HTR-8/SVneo (cell line): ENCODE measurements at regions not wholly inside any gene's neighbourhood (a gene's known extent, or its start where the extent isn't known, plus 50 kb on each side); places are given as distances from the start of the nearest gene placed in this dataset.
"Not testable (repeated sequence)": the region's sequence is repeated elsewhere in the genome, so short reads cannot be mapped to it uniquely, and the experiment has no call there.

Experiments
- DNase-seq: peaks from one replicate; pipeline ENCODE4 v3.0.0; 2011; ENCODE audit warnings: low spot score, mixed read lengths; ENCODE audit not compliant: insufficient read length
- FAIRE-seq: peaks from 2 replicates; lab custom pipeline; 2011; peaks lifted over from hg19 to GRCh38; lab: Jason Lieb, UNC

DNA sequence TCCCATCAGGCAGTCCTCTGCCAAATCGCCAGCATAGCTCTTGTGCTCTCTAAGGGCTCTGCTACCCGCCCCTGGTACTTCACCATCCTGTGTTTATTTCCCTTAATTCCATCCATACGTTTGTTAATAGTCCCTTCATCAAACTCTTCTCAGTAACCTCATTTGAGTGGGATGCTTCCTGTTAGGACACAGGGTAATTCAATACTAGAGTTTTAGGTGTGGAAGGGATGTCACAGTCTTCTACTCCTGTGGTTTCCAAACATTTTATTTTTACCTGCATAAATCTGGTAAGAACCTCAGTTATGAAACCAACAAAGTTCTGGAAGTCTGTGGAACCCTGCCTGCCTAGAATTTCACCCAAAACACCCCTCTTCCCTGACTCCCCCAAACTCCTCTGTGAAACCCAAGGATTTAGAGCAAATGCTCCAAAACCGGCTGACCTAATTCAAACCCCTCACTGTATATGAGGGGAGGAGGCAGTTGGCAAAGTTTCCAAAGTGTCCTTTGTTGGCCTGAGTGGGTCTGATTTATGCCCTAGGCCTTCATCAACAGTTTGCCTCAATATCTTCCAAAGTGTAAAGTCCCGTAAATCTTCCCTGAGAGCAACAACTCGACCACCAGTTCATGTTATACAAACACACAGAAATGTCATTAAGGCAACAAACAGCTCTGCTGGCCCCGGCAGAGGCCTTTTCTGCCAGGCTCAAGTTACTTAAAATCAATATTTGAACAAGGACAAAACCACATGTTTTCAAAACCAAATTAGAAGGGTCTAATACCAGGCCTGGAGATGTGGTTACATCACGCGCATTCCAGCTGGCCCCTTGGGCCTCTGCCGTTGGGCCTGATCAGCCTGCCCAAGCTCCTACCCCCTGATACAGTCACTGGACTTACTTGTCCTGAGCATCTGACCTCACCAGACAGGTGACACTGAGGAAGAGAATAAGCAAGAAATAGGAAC is 82.4 kb upstream of the FGGY start:
- DNase-seq, result no peak
- no peak for FAIRE-seq

DNA sequence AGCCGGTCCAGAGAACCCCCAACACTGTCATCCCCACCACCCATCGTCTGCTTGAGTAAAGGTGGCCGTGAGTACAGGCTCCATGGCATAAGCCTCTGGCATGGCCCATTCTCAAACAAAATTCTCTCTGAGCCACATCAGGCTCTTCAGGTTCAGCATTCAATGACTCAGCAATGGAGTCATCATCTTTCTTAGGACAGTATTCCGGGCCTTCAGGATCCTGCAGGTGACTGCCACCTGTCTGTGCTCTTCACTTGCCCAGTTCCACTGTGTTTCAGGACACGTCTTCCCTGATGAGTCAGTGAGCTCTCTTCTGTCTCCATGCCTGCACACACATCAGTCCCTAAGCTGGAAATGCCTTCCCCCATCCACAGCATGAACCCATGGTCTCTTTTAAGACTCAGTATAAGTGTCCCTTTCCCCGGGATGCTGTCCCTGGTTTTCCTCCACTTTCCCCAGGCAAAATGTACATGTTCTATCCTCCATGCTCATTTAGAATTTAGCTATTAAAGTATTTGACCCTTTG is 81.1 kb upstream of the FGGY start:
- no peak for FAIRE-seq
- no peak for DNase-seq

DNA sequence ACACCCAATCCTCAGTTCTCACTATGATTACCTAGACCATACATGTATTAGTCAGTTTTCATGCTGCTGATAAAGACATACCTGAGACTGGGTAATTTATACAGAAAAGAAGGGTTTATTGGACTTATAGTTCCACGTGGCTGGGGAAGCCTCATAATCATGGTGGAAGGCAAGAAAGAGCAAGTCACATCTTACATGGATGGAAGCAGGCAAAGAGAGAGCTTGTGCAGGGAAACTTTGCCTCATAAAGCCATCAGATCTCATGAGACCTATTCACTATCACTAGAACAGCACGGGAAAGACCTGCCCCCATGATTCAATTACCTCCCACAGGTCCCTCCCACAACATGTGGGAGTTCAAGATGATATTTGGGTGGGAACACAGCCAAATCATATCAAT is 79.5 kb upstream of the FGGY start:
- DNase-seq, FAIRE-seq: not testable (repeated sequence)

DNA sequence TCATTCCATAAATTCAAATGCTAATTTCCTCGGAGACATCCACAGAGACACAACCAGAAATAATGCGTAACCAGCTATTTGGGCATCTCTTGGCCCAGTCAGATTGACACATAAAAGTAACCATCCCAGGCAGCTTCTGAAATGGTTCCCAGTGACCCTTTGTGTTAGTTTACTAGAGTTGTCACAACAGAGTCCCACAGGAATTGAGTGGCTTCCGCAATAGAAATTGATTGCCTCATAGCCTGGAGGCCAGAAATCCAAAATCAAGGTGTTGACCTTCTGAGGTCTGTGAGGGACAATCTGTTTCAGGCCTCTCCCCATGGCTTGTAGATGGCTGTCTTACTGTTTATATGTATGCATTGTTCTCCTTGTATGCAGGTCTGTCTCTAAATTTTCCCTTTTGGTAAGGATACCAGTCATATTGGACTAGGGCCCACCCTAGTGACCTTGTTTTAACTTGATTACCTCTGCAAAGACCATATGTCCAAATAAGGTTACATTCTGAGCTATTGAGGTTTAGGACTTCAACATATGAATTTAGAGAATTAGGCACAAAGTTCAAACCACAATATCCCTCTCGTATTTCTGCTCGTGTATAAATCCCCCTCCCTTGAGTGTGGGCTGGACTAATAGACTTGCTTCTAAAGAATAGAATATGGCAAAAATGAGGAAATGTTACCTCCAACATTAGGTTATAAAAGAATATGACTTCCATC is 78.2 kb upstream of the FGGY start:
- no peak for FAIRE-seq
- DNase-seq, result no peak

DNA sequence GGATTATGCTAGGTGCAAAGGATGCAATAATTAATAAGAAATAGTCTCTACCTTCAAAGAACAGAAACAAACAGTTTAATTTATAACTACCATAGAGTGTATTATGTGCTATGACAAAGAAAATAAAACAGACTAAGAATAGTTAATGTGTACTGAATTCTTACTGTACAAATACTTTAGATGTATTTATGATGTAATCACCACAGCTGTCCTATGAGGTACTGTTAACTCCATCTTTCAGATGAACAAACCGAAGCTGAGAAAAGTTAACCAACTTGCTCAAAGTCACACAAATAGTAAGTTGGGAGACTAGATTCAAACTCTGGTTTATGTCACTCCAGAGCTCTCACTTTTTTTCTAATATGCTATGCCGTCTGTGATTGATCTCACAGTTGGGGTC is 77.0 kb upstream of the FGGY start:
- no peak for DNase-seq
- no peak for FAIRE-seq

DNA sequence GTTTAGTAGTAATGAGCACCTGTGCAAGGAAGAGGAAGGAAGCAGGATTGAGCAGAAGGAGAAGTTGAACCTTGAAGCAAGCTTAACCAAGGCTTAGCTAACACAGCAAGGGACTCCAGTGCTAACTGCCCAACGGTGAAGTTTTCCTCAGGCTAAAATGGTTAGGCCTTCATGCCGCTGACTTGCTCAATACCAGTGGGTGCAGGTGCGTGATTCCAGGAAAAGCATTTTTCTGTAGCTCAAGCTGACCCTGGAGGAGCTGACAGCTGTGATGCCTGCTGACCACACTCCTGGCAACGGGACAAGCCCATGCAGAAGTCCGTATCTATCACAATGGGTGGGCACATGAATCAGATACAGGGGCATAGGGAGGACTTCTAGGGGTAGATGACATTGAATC is 76.5 kb upstream of the FGGY start:
- no peak for DNase-seq
- no peak for FAIRE-seq

DNA sequence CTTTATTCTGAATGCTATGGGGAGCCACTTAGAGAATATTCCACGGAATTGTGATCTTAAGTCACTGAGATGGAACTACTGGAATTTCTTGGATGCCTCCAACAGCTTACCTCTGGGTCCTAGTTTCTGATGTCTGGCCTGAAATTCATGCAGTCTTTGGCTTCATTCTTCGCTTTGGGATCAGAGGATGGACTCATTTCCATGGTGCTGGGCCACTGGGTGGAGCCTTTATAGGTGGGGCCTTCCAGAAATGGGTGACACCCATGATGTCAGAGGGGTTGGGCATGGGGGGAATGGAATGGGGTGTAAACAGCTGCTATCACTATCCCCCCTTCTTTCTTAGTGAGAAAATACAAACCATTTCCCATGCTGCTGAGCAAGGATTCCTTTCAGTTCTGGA is 73.7 kb upstream of the FGGY start:
- DNase-seq, result no peak
- FAIRE-seq, result no peak

DNA sequence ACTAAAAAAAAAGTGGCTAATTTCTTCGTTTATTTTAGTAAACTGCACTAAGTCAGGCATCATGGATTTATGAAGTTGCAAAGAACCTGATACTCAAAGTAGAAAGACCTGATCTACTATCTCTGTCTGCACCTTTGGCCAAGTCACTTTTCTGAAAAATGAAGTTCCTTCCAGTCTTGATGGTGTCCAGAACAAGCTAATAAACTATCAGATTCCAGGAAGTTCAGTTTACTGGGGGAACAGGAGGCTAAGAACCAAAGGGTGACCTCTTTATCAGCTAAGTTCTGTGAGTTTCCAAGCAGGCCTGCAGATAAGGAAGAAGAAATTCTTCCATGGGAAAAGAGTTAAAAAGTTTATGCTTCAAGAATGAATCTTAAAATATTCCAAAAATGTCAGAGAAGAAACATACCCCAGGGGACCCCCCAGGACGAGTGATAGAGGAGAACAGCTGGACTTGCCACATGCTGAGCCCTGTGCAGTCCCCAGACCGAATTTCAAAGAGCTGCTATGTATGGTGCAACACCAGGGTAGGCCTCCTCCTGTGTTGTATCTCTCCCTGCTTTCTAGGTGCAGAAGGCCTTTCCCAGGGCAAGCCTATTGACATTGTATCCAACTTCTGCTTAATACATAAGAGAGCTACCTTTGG is 72.8 kb upstream of the FGGY start:
- no peak for DNase-seq
- FAIRE-seq, result no peak

DNA sequence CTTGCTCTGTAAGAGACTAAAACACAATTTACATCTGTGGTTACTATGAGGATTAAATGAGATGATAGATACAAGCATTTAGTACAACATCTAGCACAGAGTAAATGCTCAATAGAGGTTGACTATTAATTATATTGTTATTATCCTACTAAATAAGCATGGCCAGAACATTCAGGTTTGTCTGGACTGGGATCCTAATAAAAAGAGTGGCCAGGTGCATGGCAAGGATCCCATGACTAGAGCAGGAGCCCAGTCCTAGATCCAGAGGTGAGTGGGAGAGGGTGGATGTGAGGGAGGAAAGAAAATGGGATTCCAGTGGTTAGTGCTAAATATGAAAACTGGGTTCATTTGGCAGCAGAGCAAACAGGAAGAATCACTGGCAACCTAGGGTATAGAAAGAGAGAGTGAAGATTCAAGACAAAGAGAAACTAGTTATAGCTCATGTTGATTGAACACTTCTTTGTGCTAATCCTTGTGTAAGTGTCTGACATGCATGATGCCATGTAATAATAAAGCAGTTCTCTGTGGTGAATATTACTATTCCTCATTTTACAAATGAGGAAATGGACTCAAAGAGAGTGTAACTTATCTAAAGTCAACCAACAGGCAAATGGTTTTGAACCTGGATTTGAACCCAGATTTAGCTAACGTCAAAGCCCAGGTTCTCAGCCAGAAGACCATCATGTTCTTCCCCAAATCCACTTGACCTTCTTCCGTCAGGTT is 71.1 kb upstream of the FGGY start:
- no peak for FAIRE-seq
- no peak for DNase-seq

DNA sequence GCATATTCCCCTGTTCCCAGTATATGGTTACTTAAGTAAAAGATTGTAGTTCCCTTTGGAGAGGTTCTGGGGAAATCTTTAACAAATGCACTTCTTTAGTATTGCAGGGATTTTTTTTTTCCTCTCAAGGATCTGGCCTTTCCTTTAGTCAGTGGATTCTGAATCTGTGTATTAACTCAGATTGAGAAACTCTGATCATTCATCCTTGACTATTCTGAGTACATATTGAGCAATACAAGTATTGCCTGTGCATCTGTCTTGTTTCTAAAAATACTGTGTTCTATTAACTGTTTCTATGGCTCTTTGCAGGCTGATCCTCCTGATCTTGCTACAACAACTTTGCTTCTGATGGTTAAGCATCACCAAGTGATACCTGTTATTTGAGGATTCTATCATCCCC is 67.8 kb upstream of the FGGY start:
- no peak for DNase-seq
- no peak for FAIRE-seq

DNA sequence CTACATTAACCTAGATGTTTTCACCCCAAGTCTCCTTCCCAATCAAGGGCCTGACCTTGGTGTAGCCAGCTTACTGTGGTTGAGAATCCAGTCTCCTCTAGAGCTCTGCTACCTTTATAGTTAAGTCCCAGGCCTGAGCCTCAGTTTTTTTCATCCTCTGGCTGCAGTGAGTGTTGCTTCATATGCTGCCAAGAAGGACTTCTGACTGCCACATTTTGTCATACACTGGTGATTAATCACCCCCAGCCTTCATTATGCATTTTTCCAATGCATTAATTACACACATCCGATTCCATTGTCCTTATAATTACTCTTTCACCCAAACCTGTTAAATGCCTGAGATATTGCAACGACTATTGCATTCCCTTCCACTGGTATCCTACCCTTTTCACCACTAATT is 66.3 kb upstream of the FGGY start:
- FAIRE-seq (no peak), DNase-seq (no peak)

DNA sequence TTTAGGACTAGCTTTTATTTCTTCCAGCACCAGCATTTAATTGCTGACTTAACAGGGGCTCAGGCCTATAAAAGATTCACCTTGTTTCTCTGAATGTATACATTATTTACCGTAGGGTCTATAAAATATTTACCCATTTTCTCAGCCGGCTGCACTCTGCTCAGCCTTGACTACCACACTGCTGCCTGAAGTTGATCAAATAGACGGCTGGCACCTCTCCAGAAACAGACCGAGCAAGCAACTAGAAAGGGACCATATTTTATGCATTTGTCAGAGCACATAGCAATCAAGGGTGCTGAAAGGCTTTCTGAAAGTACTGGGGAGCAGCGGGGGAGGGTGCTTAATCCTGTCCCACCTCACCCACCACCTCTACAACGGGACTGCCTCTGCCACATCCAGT is 64.7 kb upstream of the FGGY start:
- no peak for DNase-seq
- no peak for FAIRE-seq

DNA sequence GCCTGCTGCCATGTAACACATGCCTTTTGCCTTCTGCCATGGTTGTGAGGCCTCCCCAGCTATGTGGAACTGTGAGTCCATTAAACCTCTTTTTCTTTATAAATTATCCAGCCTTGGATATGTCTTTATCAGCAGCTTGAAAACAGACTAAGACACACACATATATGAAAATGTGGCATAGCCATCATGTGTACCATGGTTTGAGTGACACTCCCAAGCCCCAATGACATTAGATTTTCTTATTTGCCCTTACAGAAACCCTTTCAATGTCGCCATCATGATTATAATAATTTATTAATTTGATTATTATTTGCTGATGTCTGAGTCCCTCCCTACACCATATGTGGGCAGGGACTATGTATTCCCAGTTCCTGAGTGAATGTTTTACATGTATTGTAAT is 63.5 kb upstream of the FGGY start:
- no peak for DNase-seq
- no peak for FAIRE-seq

DNA sequence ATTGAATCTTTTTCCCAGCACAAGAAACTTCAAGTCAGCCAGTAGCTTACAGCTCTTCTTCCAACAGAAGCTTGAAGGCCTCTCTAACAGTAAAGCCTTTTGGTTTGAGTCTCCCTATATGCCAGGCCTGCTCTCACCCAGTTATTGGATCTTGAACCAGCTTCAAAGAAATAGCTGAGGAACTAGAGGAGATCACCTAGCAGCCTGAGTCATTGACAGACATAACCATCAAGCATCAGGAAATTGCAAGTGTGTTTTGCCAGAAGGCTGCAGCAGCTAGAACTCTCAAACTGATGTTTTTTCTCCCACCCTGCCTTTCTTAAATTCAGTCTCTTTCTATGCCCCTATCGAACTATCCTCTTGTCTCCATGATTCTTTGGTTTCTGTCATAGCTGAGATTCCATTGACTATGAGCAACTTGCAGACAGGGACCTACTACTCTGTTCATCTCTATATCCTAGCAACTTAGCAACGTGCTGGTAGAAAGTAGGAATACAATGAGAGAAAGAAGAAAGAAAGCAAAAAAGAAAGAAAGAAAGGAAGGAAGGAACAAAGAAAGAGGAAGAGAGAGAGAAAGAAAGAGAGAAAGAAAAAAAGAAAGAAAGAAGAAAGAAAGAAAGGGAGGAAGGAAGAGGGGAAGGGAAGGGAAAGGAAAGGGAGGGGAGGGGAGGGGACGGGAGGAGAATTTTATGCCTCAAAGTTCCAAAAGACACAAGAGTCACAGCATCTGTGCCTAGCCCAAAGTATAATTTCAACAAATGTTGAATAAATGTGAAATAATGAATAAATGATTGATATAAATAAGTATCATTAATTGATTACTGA is 60.0 kb upstream of the FGGY start:
- no peak for DNase-seq
- FAIRE-seq, result no peak

DNA sequence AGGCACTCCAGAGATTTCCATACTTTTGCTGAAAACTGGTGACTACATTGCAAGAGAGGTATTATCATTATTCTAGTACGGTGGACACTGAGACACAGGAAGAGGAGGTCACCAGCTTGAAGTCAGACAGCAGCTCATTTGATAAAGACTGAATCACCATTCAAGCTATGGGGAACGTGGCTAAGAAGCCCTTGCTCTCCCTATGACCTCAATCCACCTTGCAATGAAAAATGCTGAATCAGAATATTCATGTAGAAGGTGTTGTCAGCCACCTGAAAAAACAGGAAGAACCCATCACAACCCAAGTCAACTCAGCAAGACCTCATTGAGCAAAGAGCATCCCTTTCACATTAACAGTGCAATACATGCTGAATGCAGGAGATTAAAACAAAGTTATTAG is 59.0 kb upstream of the FGGY start:
- no peak for DNase-seq
- FAIRE-seq, result no peak

DNA sequence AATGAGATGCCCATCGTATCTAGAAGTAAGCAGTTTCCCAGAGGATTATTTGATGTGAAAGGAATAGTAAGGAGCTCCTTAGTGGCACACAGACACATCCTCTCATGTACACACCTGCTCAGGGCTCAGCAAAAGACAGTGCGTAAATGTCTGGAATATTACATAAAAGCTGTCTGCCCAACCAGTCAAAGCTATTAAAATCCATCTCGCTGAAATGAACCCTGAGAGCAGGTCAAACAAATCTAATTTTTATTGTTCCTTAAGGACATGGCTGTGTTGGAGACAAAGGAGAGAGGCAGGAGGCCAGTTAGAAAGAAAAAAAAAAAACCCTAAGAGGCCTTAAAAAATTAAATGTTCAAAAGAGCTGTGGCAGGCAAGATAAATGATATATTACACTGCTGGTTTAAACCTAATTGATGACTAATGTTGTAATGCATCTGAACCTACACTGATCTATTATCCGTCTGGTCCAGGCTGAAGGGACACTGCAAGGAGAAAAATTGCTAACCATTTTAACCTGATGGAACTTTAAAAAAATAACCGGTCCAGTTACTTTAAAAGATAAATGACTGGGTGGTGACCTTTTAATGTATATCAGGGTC is 58.5 kb upstream of the FGGY start:
- no peak for FAIRE-seq
- DNase-seq, result no peak

DNA sequence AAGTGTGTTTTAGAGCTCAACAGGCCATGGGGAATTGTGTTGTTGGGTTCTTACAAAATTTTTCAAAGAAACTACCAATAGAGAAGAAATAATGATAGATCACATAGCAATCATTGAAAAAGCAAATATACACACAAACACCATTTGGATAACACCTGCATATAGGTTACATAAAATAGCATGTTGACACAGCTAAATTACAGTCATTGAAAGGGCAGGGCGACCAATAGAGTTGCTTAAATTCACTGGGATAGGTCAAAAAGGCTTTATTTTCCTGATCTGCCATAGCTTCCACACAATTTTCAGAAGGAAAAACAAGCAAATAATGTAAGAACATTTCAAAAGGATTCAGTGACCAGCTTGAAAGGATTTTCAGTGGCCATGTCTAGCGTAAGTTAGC is 57.9 kb upstream of the FGGY start:
- DNase-seq (no peak), FAIRE-seq (no peak)

DNA sequence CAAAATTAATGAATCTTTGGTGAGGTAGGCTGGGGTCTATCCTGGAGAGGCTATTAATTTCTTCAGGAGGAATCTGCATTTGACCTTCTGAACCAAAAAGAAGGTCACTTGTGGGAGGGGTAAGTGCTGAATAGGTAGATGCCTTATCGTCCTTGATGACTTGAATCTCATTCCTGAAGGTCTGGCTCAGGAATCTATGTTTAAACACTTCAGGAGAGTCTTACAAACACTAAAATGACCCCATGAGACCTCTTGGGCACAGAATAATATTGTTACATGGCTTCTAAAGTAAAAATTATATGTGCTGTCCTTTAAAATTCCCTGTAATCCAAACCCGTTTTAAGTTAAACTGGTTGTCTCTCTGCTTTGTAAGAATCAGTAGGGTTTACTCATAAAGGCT is 55.0 kb upstream of the FGGY start:
- DNase-seq (no peak), FAIRE-seq (no peak)

DNA sequence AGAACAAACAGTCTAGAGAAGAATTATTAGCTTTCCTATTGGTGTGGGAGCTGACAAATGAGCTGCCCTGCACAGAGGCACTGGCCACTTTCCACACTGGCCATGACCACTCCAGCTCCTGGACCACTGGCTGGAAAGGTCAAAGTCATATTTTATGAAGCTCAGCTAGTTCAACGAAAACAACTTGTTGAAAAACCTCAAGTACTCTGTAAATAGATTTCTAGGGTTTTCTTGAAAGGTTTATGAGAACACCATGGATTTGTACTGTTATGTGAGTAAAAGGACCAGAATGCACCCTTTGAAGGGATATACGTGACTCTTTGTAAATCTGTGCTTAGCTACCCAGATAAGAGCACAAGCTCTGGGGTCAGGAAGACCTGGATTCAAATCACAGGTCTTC is 54.5 kb upstream of the FGGY start:
- FAIRE-seq (no peak), DNase-seq (no peak)
